ENCODE measurements at regions not wholly inside any gene's neighbourhood (a gene's known extent, or its start where the extent isn't known, plus 50 kb on each side); places are given as distances from the start of the nearest gene placed in this dataset.

- POLR2A ChIA-PET (ENCODE audit: low non-redundant PET) = no interaction called here
- DNase-seq (ENCODE audit: low spot score) = no peak
- no peak for TF ChIP-seq CTCF (conservative IDR thresholded peaks at IDR 0.05; ENCODE audit: low read depth)
- CTCF ChIA-PET = no interaction called here
- H3K27ac ChIP-seq = no peak overlapping the region
These were observed 122.2 kb upstream of the CADM1 start for GRCh38 chr11:115626414-115626813.

DNA sequence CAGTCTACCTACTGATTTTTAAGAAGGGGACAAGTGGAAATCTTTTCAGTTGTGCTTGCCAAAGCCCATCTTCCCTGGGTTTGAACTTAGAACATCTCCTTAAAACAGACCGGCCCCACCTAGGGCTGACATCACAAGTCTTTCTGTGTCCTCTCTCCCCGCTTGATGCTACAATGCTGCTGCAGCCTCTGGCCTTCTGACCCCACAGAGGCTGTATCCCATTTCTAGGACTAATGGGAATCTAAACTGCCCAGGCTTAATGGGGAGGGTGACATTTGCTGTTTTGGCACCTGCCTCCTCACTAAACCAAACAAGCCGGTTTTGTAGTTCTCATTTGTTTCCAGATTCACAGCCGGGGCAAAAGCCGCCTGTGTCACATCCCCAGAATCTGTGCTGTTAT lies 121.3 kb upstream of the CADM1 start:
- H3K27ac ChIP-seq = no peak overlapping the region
- no peak for TF ChIP-seq CTCF (conservative IDR thresholded peaks at IDR 0.05; ENCODE audit: low read depth)
- CTCF ChIA-PET = interaction anchor here (0.6 kb wide), 1 partner anchor 627 kb away, joined by 4 read pairs; no protein-coding TSS in a partner anchor
- no peak for DNase-seq (ENCODE audit: low spot score)
- POLR2A ChIA-PET (ENCODE audit: low non-redundant PET) = no interaction called here

DNA sequence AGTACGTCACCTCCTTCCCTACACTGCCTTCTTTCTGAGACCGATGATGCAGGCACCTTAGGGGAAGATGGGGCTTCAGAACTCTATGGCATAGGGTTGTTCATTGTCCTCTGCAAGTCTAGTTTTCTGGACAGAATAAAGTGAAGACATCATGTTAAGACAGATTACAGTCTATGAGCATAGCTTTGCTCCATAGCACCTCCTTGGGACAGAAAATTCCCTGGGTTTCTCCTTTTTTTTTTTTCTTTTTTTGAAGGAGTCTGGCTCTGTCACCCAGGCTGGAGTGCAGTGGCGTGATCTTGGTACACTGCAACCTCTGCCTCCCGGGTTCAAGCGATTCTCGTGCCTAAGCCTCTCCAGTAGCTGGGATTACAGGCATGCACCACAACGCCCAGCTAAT lies 119.8 kb upstream of the CADM1 start:
- ChIA-PET POLR2A (ENCODE audit: low non-redundant PET) (no interaction called here), CTCF (interaction anchor here (0.5 to 0.8 kb wide), 4 partner anchors 15 to 770 kb away, joined by 3 to 4 read pairs (median 3); no protein-coding TSS in a partner anchor)
- no peak for DNase-seq (ENCODE audit: low spot score)
- TF ChIP-seq CTCF (conservative IDR thresholded peaks at IDR 0.05; ENCODE audit: low read depth) = no peak
- H3K27ac ChIP-seq = no peak overlapping the region

- ChIA-PET CTCF (interaction anchor here (0.6 kb wide), 1 partner anchor 611 kb away, joined by 3 read pairs; no protein-coding TSS in a partner anchor), POLR2A (ENCODE audit: low non-redundant PET) (no interaction called here)
- peak overlapping the region; percentile 64 for H3K27ac ChIP-seq
- TF ChIP-seq CTCF (conservative IDR thresholded peaks at IDR 0.05; ENCODE audit: low read depth) = no peak
- peak; percentile 74 for DNase-seq (ENCODE audit: low spot score)
These were observed 118.8 kb upstream of the CADM1 start for GRCh38 chr11:115623021-115623451.

DNA sequence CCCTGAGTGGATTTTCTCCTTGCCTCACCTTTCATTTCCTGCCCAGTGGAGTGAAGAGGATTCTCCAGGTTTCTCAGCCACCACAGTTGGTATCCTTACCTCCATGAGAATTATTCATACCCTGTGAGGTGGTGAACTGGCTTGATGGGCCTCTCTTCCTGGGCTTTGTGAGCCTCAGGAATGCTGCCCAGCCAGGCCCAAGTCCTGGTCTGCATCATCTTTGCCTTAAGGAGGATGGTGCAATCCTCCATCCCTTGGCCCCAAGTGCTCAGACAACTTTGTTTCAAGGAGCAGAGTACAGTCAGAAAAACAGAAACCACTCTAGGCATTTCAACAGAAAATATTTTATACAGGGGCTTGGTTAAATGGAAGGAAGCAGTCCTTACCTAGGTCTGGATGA lies 114.2 kb upstream of the CADM1 start:
- POLR2A ChIA-PET (ENCODE audit: low non-redundant PET) = no interaction called here

DNA sequence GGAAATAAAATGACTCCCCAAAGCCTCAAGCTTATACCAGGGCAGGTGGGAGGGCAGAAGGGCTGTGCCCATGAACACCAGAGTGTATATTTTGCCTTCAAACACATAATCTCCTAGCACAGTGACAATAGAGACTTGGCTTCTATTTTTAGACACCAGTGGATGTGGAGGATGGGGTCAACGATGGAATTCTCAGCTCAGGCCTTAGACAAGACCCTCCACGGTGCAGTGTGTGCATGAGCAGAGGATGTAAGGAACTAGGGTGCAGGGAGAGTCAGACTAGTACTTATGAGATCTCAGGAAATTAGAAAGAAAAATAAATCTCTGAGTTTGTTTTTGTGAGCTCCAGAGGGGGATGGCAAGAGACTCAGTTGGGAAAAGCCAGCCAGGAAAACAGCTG lies 113.6 kb upstream of the CADM1 start:
- CTCF ChIA-PET = no interaction called here
- TF ChIP-seq CTCF (conservative IDR thresholded peaks at IDR 0.05; ENCODE audit: low read depth) = no peak
- POLR2A ChIA-PET (ENCODE audit: low non-redundant PET) = no interaction called here
- no peak overlapping the region for H3K27ac ChIP-seq
- DNase-seq (ENCODE audit: low spot score) = no peak

More for the DNA sequence above, 114.2 kb upstream of the CADM1 start:
- no peak overlapping the region for H3K27ac ChIP-seq
- DNase-seq (ENCODE audit: low spot score) = no peak
- no peak for TF ChIP-seq CTCF (conservative IDR thresholded peaks at IDR 0.05; ENCODE audit: low read depth)
- CTCF ChIA-PET = no interaction called here

DNA sequence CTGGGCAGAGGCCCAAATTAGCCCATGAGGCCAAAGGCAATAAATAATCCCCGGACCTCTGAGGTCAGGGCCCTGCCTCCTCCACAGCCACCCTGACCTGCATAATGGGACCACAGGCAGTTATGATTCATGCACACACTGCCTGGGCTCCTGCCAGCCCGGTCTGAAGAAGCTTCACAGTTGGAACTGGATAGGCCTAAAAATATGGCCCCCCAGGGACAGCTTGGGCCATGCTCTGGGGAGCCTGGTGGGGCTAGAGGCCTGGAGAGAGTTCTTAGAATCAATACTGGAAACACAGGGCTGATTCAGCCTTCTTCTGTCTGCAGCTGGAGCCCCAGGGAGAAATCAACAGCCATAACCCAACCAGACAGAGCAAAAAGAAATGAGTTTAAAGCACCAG lies 112.8 kb upstream of the CADM1 start:
- no peak overlapping the region for H3K27ac ChIP-seq
- CTCF ChIA-PET = no interaction called here
- no peak for TF ChIP-seq CTCF (conservative IDR thresholded peaks at IDR 0.05; ENCODE audit: low read depth)
- POLR2A ChIA-PET (ENCODE audit: low non-redundant PET) = no interaction called here
- no peak for DNase-seq (ENCODE audit: low spot score)
